Sigmoid colon (tissue), 6 donors: ENCODE measurements at regions not wholly inside any gene's neighbourhood (a gene's known extent, or its start where the extent isn't known, plus 50 kb on each side); places are given as distances from the start of the nearest gene placed in this dataset.

Source experiments
- DNase-seq: peaks from one replicate; pipeline ENCODE4 v3.0.0-alpha.2; 2019
- H3K27ac ChIP-seq, 4 donors: fragments of 200-600 bp; sonication (generic); one replicate each; pipeline ENCODE4 v1.5.1; 2016 to 2019; ENCODE audit warnings: mild to moderate bottlenecking in 1 of 4
- H3K27me3 ChIP-seq, 3 donors: fragments of 200-600 bp; sonication (generic); one replicate each; pipeline ENCODE4 v1.5.1; 2019; ENCODE audit warnings: mild to moderate bottlenecking in 1 of 3
- H3K36me3 ChIP-seq, 4 donors: fragments of 200-600 bp; sonication (generic); one replicate each; pipeline ENCODE4 v1.5.1; 2016 to 2019
- H3K4me1 ChIP-seq, 4 donors: fragments of 200-600 bp; sonication (generic); one replicate each; pipeline ENCODE4 v1.5.1; 2017 to 2019
- H3K4me3 ChIP-seq, 4 donors: fragments of 200-600 bp; sonication (generic); one replicate each; pipeline ENCODE4 v1.5.1; 2017 to 2019; ENCODE audit warnings: mild to moderate bottlenecking in 2 of 4, moderate library complexity in 1 of 4
- H3K9me3 ChIP-seq, 4 donors: fragments of 200-600 bp in 3 of 4; sonication (generic) in 3 of 4; one replicate each; pipeline versions ENCODE4 v1.5.1 to v1.6.1; 2013 to 2019
- CTCF ChIP-seq, 4 experiments: fragments of 450-650 bp in 3 of 4; fragments of 200-600 bp in 1 of 4; IDR thresholded peaks; one replicate each; pipeline ENCODE4 v1.5.1; 2016 to 2019; ENCODE audit warnings: antibody characterized with exemption in 4 of 4, mild to moderate bottlenecking in 3 of 4, moderate library complexity in 2 of 4
- EP300 ChIP-seq, 4 donors: sonication (generic); formaldehyde crosslinking; IDR thresholded peaks; one replicate each; pipeline ENCODE4 v1.6.1; 2017; ENCODE audit warnings: antibody characterized with exemption in 4 of 4
- POLR2A ChIP-seq, 2 donors: fragments of 450-650 bp; IDR thresholded peaks; one replicate each; pipeline ENCODE4 v1.6.1; 2016; ENCODE audit warnings: antibody characterized with exemption in 2 of 2, mild to moderate bottlenecking in 2 of 2, moderate library complexity in 2 of 2
- POLR2AphosphoS5 ChIP-seq, 4 donors: sonication (generic); formaldehyde crosslinking; IDR thresholded peaks; one replicate each; pipeline ENCODE4 v1.6.1; 2017; ENCODE audit warnings: antibody characterized with exemption in 4 of 4
- WGBS, 2 donors: extraction: QIAGEN DNeasy Blood & Tissue Kit; methylation state at CpG; one replicate each; pipeline ENCODE4 v1.1.7; 2013; 5-methylcytosine and 5-hydroxymethylcytosine counted together
- intact Hi-C: fragments of 100-400 bp; cut with DNase I; formaldehyde crosslinking; loops from one replicate; pipeline ENCODE4 v1.15.1; 2023
- donor health status: healthy with polysubstance abuse.
- donor health status: healthy.

GRCh38 chr2:104923665-104924064, 69.8 kb downstream of the POU3F3 start:
- intact Hi-C loops: no loop called here
- DNase-seq: no peak
- Histone ChIP-seq H3K4me3 (no peak overlapping the region), H3K9me3 (no peaks in the 10 kb centered on the region), H3K27ac (no peak overlapping the region), H3K27me3 (no peaks in the 10 kb centered on the region), H3K4me1 (no peaks in the 10 kb centered on the region), H3K36me3 (no peaks in the 10 kb centered on the region)
- TF ChIP-seq POLR2A (IDR thresholded peaks at IDR 0.05) (no peak), POLR2AphosphoS5 (IDR thresholded peaks at IDR 0.05) (no peak), CTCF (IDR thresholded peaks at IDR 0.05) (no peak), EP300 (IDR thresholded peaks at IDR 0.05) (no peak)
- WGBS, 2 donors: 47 to 57% methylated on average over 3 of the region's 3 CpGs

- no peaks in the 10 kb centered on the region for H3K9me3 ChIP-seq
- no peak for DNase-seq
- no peaks in the 10 kb centered on the region for H3K4me1 ChIP-seq
- intact Hi-C loops: no loop called here
- 84 to 85% methylated on average over 4 of the region's 4 CpGs for WGBS, 2 donors
- no peaks in the 10 kb centered on the region for H3K27me3 ChIP-seq
- no peaks in the 10 kb centered on the region for H3K36me3 ChIP-seq
- TF ChIP-seq CTCF (IDR thresholded peaks at IDR 0.05) (no peak), POLR2A (IDR thresholded peaks at IDR 0.05) (no peak), EP300 (IDR thresholded peaks at IDR 0.05) (no peak), POLR2AphosphoS5 (IDR thresholded peaks at IDR 0.05) (no peak)
- H3K4me3 ChIP-seq: no peak overlapping the region
- no peak overlapping the region for H3K27ac ChIP-seq
These were observed 75.7 kb downstream of the POU3F3 start for GRCh38 chr2:104929663-104930062.

GRCh38 chr2:104930732-104931131, 76.8 kb downstream of the POU3F3 start:
- Histone ChIP-seq H3K27ac (no peak overlapping the region), H3K4me1 (no peaks in the 10 kb centered on the region), H3K9me3 (no peaks in the 10 kb centered on the region), H3K4me3 (no peak overlapping the region), H3K36me3 (no peaks in the 10 kb centered on the region), H3K27me3 (no peaks in the 10 kb centered on the region)
- DNase-seq: no peak
- TF ChIP-seq EP300 (IDR thresholded peaks at IDR 0.05): no peak
- no peak for TF ChIP-seq CTCF (IDR thresholded peaks at IDR 0.05)
- TF ChIP-seq POLR2AphosphoS5 (IDR thresholded peaks at IDR 0.05): no peak
- TF ChIP-seq POLR2A (IDR thresholded peaks at IDR 0.05): no peak
- intact Hi-C loops: no loop called here
- WGBS, 2 donors: 67 to 79% methylated on average over 3 of the region's 3 CpGs

- no peaks in the 10 kb centered on the region for H3K9me3 ChIP-seq
- no peaks in the 10 kb centered on the region for H3K27me3 ChIP-seq
- no peak for TF ChIP-seq POLR2A (IDR thresholded peaks at IDR 0.05)
- no peak for TF ChIP-seq CTCF (IDR thresholded peaks at IDR 0.05)
- TF ChIP-seq POLR2AphosphoS5 (IDR thresholded peaks at IDR 0.05): no peak
- TF ChIP-seq EP300 (IDR thresholded peaks at IDR 0.05): no peak
- H3K27ac ChIP-seq: no peak overlapping the region
- intact Hi-C loops: no loop called here
- 82 to 87% methylated on average over 4 of the region's 4 CpGs for WGBS, 2 donors
- no peaks in the 10 kb centered on the region for H3K4me1 ChIP-seq
- H3K4me3 ChIP-seq: no peak overlapping the region
- DNase-seq: no peak
- H3K36me3 ChIP-seq: no peaks in the 10 kb centered on the region
These were observed 78.3 kb downstream of the POU3F3 start for GRCh38 chr2:104932243-104932642.

GRCh38 chr2:104933151-104933917, 79.4 kb downstream of the POU3F3 start:
- no peaks in the 10 kb centered on the region for H3K4me1 ChIP-seq
- 88 to 91% methylated on average over 9 of the region's 9 CpGs for WGBS, 2 donors
- H3K36me3 ChIP-seq: no peaks in the 10 kb centered on the region
- H3K27ac ChIP-seq: no peak overlapping the region
- no peak for DNase-seq
- no peaks in the 10 kb centered on the region for H3K9me3 ChIP-seq
- TF ChIP-seq CTCF (IDR thresholded peaks at IDR 0.05): no peak
- no peak for TF ChIP-seq EP300 (IDR thresholded peaks at IDR 0.05)
- no peak for TF ChIP-seq POLR2AphosphoS5 (IDR thresholded peaks at IDR 0.05)
- TF ChIP-seq POLR2A (IDR thresholded peaks at IDR 0.05): no peak
- no peaks in the 10 kb centered on the region for H3K27me3 ChIP-seq
- intact Hi-C loops: no loop called here
- H3K4me3 ChIP-seq: no peak overlapping the region
